ENCODE measurements at regions not wholly inside any gene's neighbourhood (a gene's known extent, or its start where the extent isn't known, plus 50 kb on each side); places are given as distances from the start of the nearest gene placed in this dataset.

GRCh38 chr19:31100981-31101380, 248.3 kb downstream of the TSHZ3 start:
- no peaks in the 10 kb centered on the region for H3K9me3 Mint-ChIP-seq
- H3K36me3 Mint-ChIP-seq: no peaks in the 10 kb centered on the region
- H3K4me1 Mint-ChIP-seq: no peaks in the 10 kb centered on the region
- H3K4me3 Mint-ChIP-seq: no peak overlapping the region
- H3K27me3 Mint-ChIP-seq: peaks cover 4% of the 10 kb centered on the region
- CTCF ChIA-PET: interaction anchor here (0.6 kb wide), 1 partner anchor 18 kb away, joined by 3 read pairs; no protein-coding TSS in a partner anchor
- no peak overlapping the region for H3K27ac Mint-ChIP-seq
- no peak for DNase-seq

DNA sequence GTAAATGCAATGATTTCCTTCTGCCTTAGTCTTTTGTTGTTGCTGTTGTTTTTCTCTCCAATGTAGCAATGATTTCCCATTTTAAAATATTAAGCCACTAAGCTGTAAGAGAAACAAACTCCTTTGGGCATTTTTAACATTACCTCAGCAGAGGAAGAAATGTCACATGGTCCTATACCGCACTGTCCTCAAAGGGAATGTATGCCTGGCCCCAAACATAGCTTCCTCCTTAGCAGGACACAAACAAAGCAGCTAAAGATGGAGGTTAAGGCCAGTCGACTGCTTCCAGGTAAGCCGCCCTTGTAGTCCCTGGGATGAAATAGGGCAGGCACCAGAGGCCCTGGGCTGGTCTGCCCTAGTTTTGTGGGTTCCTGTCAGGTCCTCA, 249.0 kb downstream of the TSHZ3 start:
- Mint-ChIP-seq H3K36me3 (no peaks in the 10 kb centered on the region), H3K4me3 (no peak overlapping the region), H3K4me1 (no peaks in the 10 kb centered on the region), H3K27me3 (peaks cover 4% of the 10 kb centered on the region), H3K27ac (no peak overlapping the region), H3K9me3 (no peaks in the 10 kb centered on the region)
- no peak for DNase-seq
- CTCF ChIA-PET: no interaction called here

GRCh38 chr19:31099515-31100205, 249.6 kb downstream of the TSHZ3 start:
- Mint-ChIP-seq H3K36me3 (no peaks in the 10 kb centered on the region), H3K27ac (no peak overlapping the region), H3K27me3 (peaks cover 4% of the 10 kb centered on the region), H3K4me3 (no peak overlapping the region), H3K4me1 (no peaks in the 10 kb centered on the region), H3K9me3 (no peaks in the 10 kb centered on the region)
- CTCF ChIA-PET: no interaction called here
- no peak for DNase-seq

- Mint-ChIP-seq H3K27ac (no peak overlapping the region), H3K4me1 (no peaks in the 10 kb centered on the region), H3K27me3 (peaks cover 4% of the 10 kb centered on the region), H3K9me3 (no peaks in the 10 kb centered on the region), H3K36me3 (no peaks in the 10 kb centered on the region), H3K4me3 (no peak overlapping the region)
- CTCF ChIA-PET: no interaction called here
- no peak for DNase-seq
These were observed 250.4 kb downstream of the TSHZ3 start for GRCh38 chr19:31098836-31099235.

- Mint-ChIP-seq H3K27me3 (peaks cover 4% of the 10 kb centered on the region), H3K4me3 (no peak overlapping the region), H3K36me3 (no peaks in the 10 kb centered on the region), H3K4me1 (no peaks in the 10 kb centered on the region), H3K9me3 (no peaks in the 10 kb centered on the region), H3K27ac (no peak overlapping the region)
- no peak for DNase-seq
- CTCF ChIA-PET: no interaction called here
These were observed 252.2 kb downstream of the TSHZ3 start for GRCh38 chr19:31096935-31097545.

GRCh38 chr19:31096062-31096830, 253.0 kb downstream of the TSHZ3 start:
- DNase-seq: no peak
- Mint-ChIP-seq H3K27ac (no peak overlapping the region), H3K9me3 (no peaks in the 10 kb centered on the region), H3K4me1 (no peaks in the 10 kb centered on the region), H3K27me3 (peaks cover 4% of the 10 kb centered on the region), H3K36me3 (no peaks in the 10 kb centered on the region), H3K4me3 (no peak overlapping the region)
- CTCF ChIA-PET: no interaction called here

- Mint-ChIP-seq H3K4me1 (no peaks in the 10 kb centered on the region), H3K27ac (no peak overlapping the region), H3K9me3 (no peaks in the 10 kb centered on the region), H3K4me3 (no peak overlapping the region), H3K27me3 (peaks cover 4% of the 10 kb centered on the region), H3K36me3 (no peaks in the 10 kb centered on the region)
- CTCF ChIA-PET: no interaction called here
- no peak for DNase-seq
These were observed 254.0 kb downstream of the TSHZ3 start for GRCh38 chr19:31095100-31095804.

DNA sequence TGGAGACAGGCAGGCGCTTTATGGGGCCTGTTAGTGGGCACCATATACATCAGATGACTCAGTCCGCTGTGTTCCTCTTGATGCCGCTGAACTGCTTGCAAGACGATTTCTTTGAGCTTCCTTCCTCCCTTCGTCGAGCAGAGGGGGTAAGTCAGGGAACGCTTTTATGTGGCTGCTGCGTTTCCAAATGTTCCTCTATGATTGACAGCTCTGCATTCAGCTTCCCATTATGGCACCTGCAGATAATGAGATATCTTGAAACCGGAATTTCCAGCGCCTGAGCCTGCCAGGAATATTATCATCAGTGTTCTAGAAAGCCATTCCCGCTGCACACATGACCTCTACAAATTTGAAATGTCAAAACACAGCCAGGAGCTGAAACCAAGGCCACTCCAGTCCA, 257.0 kb downstream of the TSHZ3 start:
- Mint-ChIP-seq H3K9me3 (no peaks in the 10 kb centered on the region), H3K27me3 (no peaks in the 10 kb centered on the region), H3K4me1 (no peaks in the 10 kb centered on the region), H3K27ac (no peak overlapping the region), H3K36me3 (no peaks in the 10 kb centered on the region), H3K4me3 (no peak overlapping the region)
- no peak for DNase-seq
- CTCF ChIA-PET: no interaction called here

DNA sequence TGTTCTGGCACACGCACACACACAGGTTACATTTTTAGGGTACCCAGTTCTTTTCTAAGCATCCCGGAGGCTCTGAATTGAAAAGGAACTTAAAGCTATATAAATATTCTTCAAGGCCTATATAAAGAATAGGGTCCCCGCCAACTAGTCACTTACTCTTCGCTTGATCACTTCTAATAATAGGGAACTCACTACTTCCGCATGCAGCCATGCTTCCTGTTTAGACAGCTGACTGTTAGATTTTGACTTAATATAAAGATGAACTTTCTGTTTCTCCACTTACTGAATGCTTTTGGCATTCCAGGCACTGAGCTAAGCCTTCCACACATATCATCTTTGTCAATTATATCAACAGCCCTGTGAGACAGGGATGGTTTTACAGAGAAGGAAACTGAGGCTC, 259.6 kb downstream of the TSHZ3 start:
- Mint-ChIP-seq H3K4me1 (no peaks in the 10 kb centered on the region), H3K36me3 (no peaks in the 10 kb centered on the region), H3K27me3 (peaks cover 4% of the 10 kb centered on the region), H3K9me3 (no peaks in the 10 kb centered on the region), H3K27ac (no peak overlapping the region), H3K4me3 (no peak overlapping the region)
- CTCF ChIA-PET: no interaction called here
- no peak for DNase-seq

- Mint-ChIP-seq H3K36me3 (no peaks in the 10 kb centered on the region), H3K27ac (no peak overlapping the region), H3K4me1 (no peaks in the 10 kb centered on the region), H3K27me3 (peaks cover 4% of the 10 kb centered on the region), H3K4me3 (no peak overlapping the region), H3K9me3 (peaks cover 3% of the 10 kb centered on the region)
- DNase-seq: no peak
- CTCF ChIA-PET: no interaction called here
These were observed 264.1 kb downstream of the TSHZ3 start for GRCh38 chr19:31085125-31085524.

GRCh38 chr19:31083105-31083504, 266.1 kb downstream of the TSHZ3 start:
- DNase-seq: no peak
- CTCF ChIA-PET: interaction anchor here (0.6 kb wide), 1 partner anchor 18 kb away, joined by 3 read pairs; no protein-coding TSS in a partner anchor
- Mint-ChIP-seq H3K36me3 (no peaks in the 10 kb centered on the region), H3K9me3 (peaks cover 3% of the 10 kb centered on the region), H3K4me3 (no peak overlapping the region), H3K4me1 (no peaks in the 10 kb centered on the region), H3K27me3 (peaks cover 4% of the 10 kb centered on the region), H3K27ac (no peak overlapping the region)

GRCh38 chr19:31075146-31075655, 274.0 kb downstream of the TSHZ3 start:
- H3K36me3 Mint-ChIP-seq: no peaks in the 10 kb centered on the region
- peaks cover 16% of the 10 kb centered on the region for H3K27me3 Mint-ChIP-seq
- H3K9me3 Mint-ChIP-seq: no peaks in the 10 kb centered on the region
- no peak overlapping the region for H3K27ac Mint-ChIP-seq
- no peaks in the 10 kb centered on the region for H3K4me1 Mint-ChIP-seq
- CTCF ChIA-PET: no interaction called here
- DNase-seq: no peak
- H3K4me3 Mint-ChIP-seq: no peak overlapping the region

- DNase-seq: no peak
- H3K36me3 Mint-ChIP-seq: no peaks in the 10 kb centered on the region
- no peaks in the 10 kb centered on the region for H3K4me1 Mint-ChIP-seq
- peaks cover 16% of the 10 kb centered on the region for H3K27me3 Mint-ChIP-seq
- no peak overlapping the region for H3K4me3 Mint-ChIP-seq
- CTCF ChIA-PET: no interaction called here
- no peak overlapping the region for H3K27ac Mint-ChIP-seq
- H3K9me3 Mint-ChIP-seq: no peaks in the 10 kb centered on the region
These were observed 274.8 kb downstream of the TSHZ3 start for GRCh38 chr19:31074199-31075125.
